22Rv1 (cell line): ENCODE measurements at regions not wholly inside any gene's neighbourhood (a gene's known extent, or its start where the extent isn't known, plus 50 kb on each side); places are given as distances from the start of the nearest gene placed in this dataset.
"Not testable (repeated sequence)": the region's sequence is repeated elsewhere in the genome, so short reads cannot be mapped to it uniquely, and the experiment has no call there.

ENCODE experiments used
- H3K27ac ChIP-seq: fragments of 450-650 bp; 2 replicates; pipeline ENCODE4 v1.5.1; 2017
- CTCF ChIP-seq: fragments of 450-650 bp; IDR thresholded peaks from 2 replicates; pipeline ENCODE4 v1.5.1; 2017; ENCODE audit warnings: mild to moderate bottlenecking
- ZFX ChIP-seq: fragments of 450-650 bp; IDR thresholded peaks from 2 replicates; pipeline ENCODE4 v1.6.1; 2017; ENCODE audit warnings: antibody characterized with exemption, borderline replicate concordance

GRCh38 chrX:87105131-87105530, 412.5 kb upstream of the KLHL4 start:
- no peak overlapping the region for H3K27ac ChIP-seq
- TF ChIP-seq ZFX (no peak), CTCF (no peak)

GRCh38 chrX:87110142-87110541, 407.5 kb upstream of the KLHL4 start:
- TF ChIP-seq ZFX (no peak), CTCF (no peak)

GRCh38 chrX:87140800-87141483, 376.7 kb upstream of the KLHL4 start:
- no peak overlapping the region for H3K27ac ChIP-seq
- no peak for TF ChIP-seq ZFX
- TF ChIP-seq CTCF = no peak

More at GRCh38 chrX:87110142-87110541, 407.5 kb upstream of the KLHL4 start:
- H3K27ac ChIP-seq = no peak overlapping the region

- no peak overlapping the region for H3K27ac ChIP-seq
- TF ChIP-seq CTCF = no peak
- no peak for TF ChIP-seq ZFX
Observed at GRCh38 chrX:87160435-87161010, 357.1 kb upstream of the KLHL4 start.

- no peak for TF ChIP-seq ZFX
- no peak for TF ChIP-seq CTCF
Observed at GRCh38 chrX:87167841-87168240, 349.8 kb upstream of the KLHL4 start.

GRCh38 chrX:87178009-87178408, 339.6 kb upstream of the KLHL4 start:
- not testable (repeated sequence) for H3K27ac ChIP-seq

More at GRCh38 chrX:87167841-87168240, 349.8 kb upstream of the KLHL4 start:
- no peak overlapping the region for H3K27ac ChIP-seq
